ENCODE measurements at regions not wholly inside any gene's neighbourhood (a gene's known extent, or its start where the extent isn't known, plus 50 kb on each side); places are given as distances from the start of the nearest gene placed in this dataset.

DNA sequence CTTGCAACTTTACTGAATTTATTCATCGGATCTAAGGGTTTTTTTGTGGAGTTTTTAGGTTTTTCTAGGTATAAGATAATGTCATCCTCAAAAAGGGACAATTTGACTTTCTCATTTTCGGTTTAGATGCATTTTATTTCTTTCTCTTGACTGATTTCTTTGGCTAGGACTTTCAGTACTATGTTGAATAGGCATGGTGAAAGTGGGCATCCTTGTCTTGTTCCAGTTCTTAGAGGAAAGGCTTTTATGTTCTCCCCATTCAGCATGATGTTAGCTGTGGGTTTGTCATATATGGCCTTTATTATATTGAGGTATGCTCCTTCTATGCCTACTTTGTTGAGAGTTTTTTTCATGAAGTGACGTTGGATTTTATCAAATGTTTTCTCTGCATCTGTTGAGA is 106.7 kb downstream of the FAM43A start:
- TF ChIP-seq, protein P1, sequence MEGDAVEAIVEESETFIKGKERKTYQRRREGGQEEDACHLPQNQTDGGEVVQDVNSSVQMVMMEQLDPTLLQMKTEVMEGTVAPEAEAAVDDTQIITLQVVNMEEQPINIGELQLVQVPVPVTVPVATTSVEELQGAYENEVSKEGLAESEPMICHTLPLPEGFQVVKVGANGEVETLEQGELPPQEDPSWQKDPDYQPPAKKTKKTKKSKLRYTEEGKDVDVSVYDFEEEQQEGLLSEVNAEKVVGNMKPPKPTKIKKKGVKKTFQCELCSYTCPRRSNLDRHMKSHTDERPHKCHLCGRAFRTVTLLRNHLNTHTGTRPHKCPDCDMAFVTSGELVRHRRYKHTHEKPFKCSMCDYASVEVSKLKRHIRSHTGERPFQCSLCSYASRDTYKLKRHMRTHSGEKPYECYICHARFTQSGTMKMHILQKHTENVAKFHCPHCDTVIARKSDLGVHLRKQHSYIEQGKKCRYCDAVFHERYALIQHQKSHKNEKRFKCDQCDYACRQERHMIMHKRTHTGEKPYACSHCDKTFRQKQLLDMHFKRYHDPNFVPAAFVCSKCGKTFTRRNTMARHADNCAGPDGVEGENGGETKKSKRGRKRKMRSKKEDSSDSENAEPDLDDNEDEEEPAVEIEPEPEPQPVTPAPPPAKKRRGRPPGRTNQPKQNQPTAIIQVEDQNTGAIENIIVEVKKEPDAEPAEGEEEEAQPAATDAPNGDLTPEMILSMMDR (IDR thresholded peaks at IDR 0.05; ENCODE audit: insufficient read depth, low read length, poor library complexity, severe bottlenecking): no peak
- TF ChIP-seq EZH2phosphoT487 (conservative IDR thresholded peaks at IDR 0.05; ENCODE audit: low read length): no peak

Measured in SU-DHL-6 (cell line).